ENCODE measurements at regions not wholly inside any gene's neighbourhood (a gene's known extent, or its start where the extent isn't known, plus 50 kb on each side); places are given as distances from the start of the nearest gene placed in this dataset.
A peak's percentile ranks its signal among the peaks of the same experiment; 100 is the strongest.

DNA sequence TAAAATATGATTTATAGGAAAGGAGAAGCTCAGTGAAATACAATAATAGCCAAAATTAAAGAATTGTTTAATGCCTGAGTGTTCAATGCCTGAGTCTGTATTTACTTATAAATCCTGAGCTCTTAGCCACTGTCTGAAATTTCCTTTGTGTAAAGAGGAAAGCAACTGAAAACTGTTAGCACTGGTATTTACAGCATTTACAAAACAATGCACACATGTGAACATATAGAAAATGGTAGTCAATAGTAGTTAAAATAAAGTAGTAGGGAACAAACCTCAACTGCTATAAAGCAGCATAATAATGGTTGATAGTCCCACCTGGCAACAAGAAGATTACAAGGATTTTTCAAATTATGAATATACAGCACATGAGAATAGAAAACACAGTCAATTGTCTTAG is 1137.1 kb upstream of the ATXN8OS start:
- no peak for DNase-seq
- H3K27me3 Mint-ChIP-seq (ENCODE audit: low read depth, poor library complexity), result no peaks in the 10 kb centered on the region
- H3K4me3 Mint-ChIP-seq, result no peak overlapping the region
- peak overlapping the region; percentile 50 for H3K27ac Mint-ChIP-seq
- no peaks in the 10 kb centered on the region for H3K36me3 Mint-ChIP-seq (ENCODE audit: low read depth)
- no peak for TF ChIP-seq CTCF (IDR thresholded peaks at IDR 0.05)
- no peaks in the 10 kb centered on the region for H3K9me3 Mint-ChIP-seq
- H3K4me1 Mint-ChIP-seq, result peaks cover 5% of the 10 kb centered on the region

DNA sequence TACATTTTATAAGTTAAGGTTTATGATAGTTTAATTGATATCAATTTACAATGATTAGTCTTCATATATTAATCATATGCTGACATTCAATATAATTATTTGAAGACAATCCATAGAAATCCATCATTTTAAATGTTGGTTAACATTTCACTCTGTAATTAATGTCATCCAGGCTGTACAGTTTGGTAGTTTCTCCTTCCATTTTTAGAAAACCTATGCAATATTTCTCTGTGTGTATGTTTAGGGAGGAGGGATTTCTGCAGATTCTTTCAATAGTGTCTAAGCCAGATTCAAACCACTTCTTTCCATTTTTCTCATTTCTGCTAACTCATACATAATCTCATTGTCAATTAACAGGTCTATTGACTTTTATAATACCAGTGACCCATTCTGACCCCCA is 1159.0 kb upstream of the ATXN8OS start:
- Mint-ChIP-seq H3K9me3 (peaks cover 9% of the 10 kb centered on the region), H3K4me1 (no peaks in the 10 kb centered on the region), H3K36me3 (ENCODE audit: low read depth) (peaks cover 3% of the 10 kb centered on the region), H3K27me3 (ENCODE audit: low read depth, poor library complexity) (no peaks in the 10 kb centered on the region), H3K4me3 (no peak overlapping the region), H3K27ac (no peak overlapping the region)
- no peak for DNase-seq
- TF ChIP-seq CTCF (IDR thresholded peaks at IDR 0.05), result no peak

GRCh38 chr13:68944272-68944671 is 1163.4 kb upstream of the ATXN8OS start:
- H3K9me3 Mint-ChIP-seq, result peaks cover 5% of the 10 kb centered on the region
- no peak for TF ChIP-seq CTCF (IDR thresholded peaks at IDR 0.05)
- H3K4me3 Mint-ChIP-seq, result no peak overlapping the region
- H3K27me3 Mint-ChIP-seq (ENCODE audit: low read depth, poor library complexity), result no peaks in the 10 kb centered on the region
- no peaks in the 10 kb centered on the region for H3K36me3 Mint-ChIP-seq (ENCODE audit: low read depth)
- no peak for DNase-seq
- H3K4me1 Mint-ChIP-seq, result peaks cover 11% of the 10 kb centered on the region
- H3K27ac Mint-ChIP-seq, result no peak overlapping the region

GRCh38 chr13:68940049-68940448 is 1167.6 kb upstream of the ATXN8OS start:
- Mint-ChIP-seq H3K36me3 (ENCODE audit: low read depth) (no peaks in the 10 kb centered on the region), H3K27me3 (ENCODE audit: low read depth, poor library complexity) (no peaks in the 10 kb centered on the region), H3K27ac (peak overlapping the region; percentile 60), H3K4me3 (no peak overlapping the region), H3K9me3 (peaks cover 5% of the 10 kb centered on the region), H3K4me1 (peaks cover 11% of the 10 kb centered on the region)
- no peak for TF ChIP-seq CTCF (IDR thresholded peaks at IDR 0.05)
- no peak for DNase-seq

- no peaks in the 10 kb centered on the region for H3K36me3 Mint-ChIP-seq (ENCODE audit: low read depth)
- no peaks in the 10 kb centered on the region for H3K27me3 Mint-ChIP-seq (ENCODE audit: low read depth, poor library complexity)
- TF ChIP-seq CTCF (IDR thresholded peaks at IDR 0.05), result no peak
- no peak for DNase-seq
- peaks cover 3% of the 10 kb centered on the region for H3K9me3 Mint-ChIP-seq
- H3K4me3 Mint-ChIP-seq, result no peak overlapping the region
- H3K4me1 Mint-ChIP-seq, result peaks cover 11% of the 10 kb centered on the region
- peak overlapping the region; percentile 87 for H3K27ac Mint-ChIP-seq
Observed at GRCh38 chr13:68938639-68939038, 1169.0 kb upstream of the ATXN8OS start.

GRCh38 chr13:68929075-68929745 is 1178.4 kb upstream of the ATXN8OS start:
- Mint-ChIP-seq H3K4me3 (no peak overlapping the region), H3K27me3 (ENCODE audit: low read depth, poor library complexity) (no peaks in the 10 kb centered on the region), H3K4me1 (no peaks in the 10 kb centered on the region), H3K36me3 (ENCODE audit: low read depth) (no peaks in the 10 kb centered on the region), H3K27ac (no peak overlapping the region), H3K9me3 (peaks cover 4% of the 10 kb centered on the region)
- TF ChIP-seq CTCF (IDR thresholded peaks at IDR 0.05), result no peak
- no peak for DNase-seq

All from nephron progenitor cell (in vitro differentiated cells).